IMR-90 (cell line): ENCODE measurements at regions not wholly inside any gene's neighbourhood (a gene's known extent, or its start where the extent isn't known, plus 50 kb on each side); places are given as distances from the start of the nearest gene placed in this dataset.

Experiments used
- ATAC-seq: fragments of 200-7000 bp; cut with Tn5 transposase; 2 replicates; pipeline ENCODE4 v1.9.1; 2020; ENCODE audit warnings: low read depth, mild to moderate bottlenecking, moderate library complexity
- BruUV-seq: library from RNA; stranded (reverse); fragments of 400-500 nt; replicated peaks from 2 replicates; lab custom pipeline; 2021; lab: Mats Ljungman, UMichigan
- CTCF ChIA-PET: fragments of 300-600 bp; formaldehyde crosslinking; extraction: SDS; loops from one replicate; lab custom pipeline; 2021; ENCODE audit warnings: antibody characterized with exemption; lab: Yijun Ruan, JAX
- POLR2A ChIA-PET: fragments of 300-600 bp; sonication (Branson Sonifier 250); formaldehyde crosslinking; loops from one replicate; lab custom pipeline; 2022; ENCODE audit warnings: antibody characterized with exemption; ENCODE audit not compliant: unreplicated experiment; lab: Charles Lee
- DNase-seq: peaks from one replicate; pipeline ENCODE4 v3.0.0; 2013
- H2AFZ ChIP-seq: replicated peaks from 2 replicates; pipeline ENCODE3; 2013; ENCODE audit warnings: low read length, mild to moderate bottlenecking; ENCODE audit not compliant: poor library complexity
- H2AK5ac ChIP-seq: 2 replicates; pipeline ENCODE4 v1.6.1; 2013; ENCODE audit warnings: low read depth, low read length, inconsistent platforms
- H2AK9ac ChIP-seq: replicated peaks from 2 replicates; pipeline ENCODE3; 2013; ENCODE audit warnings: mild to moderate bottlenecking, low read depth, low read length, moderate library complexity; ENCODE audit not compliant: poor library complexity
- H2BK120ac ChIP-seq: 2 replicates; pipeline ENCODE4 v1.6.1; 2013; ENCODE audit warnings: low read depth, low read length, inconsistent platforms
- H2BK15ac ChIP-seq: 3 replicates; pipeline ENCODE4 v1.6.1; 2013; ENCODE audit warnings: low read depth, low read length, inconsistent platforms
- H2BK20ac ChIP-seq: 2 replicates; pipeline ENCODE4 v1.6.1; 2013; ENCODE audit warnings: low read depth, mild to moderate bottlenecking, inconsistent platforms, low read length, moderate library complexity
- H2BK5ac ChIP-seq: 2 replicates; pipeline ENCODE4 v1.6.1; 2013; ENCODE audit warnings: mild to moderate bottlenecking, low read depth, low read length, inconsistent platforms; ENCODE audit not compliant: poor library complexity, severe bottlenecking
- H3K14ac ChIP-seq: replicated peaks from 2 replicates; pipeline ENCODE4 v1.6.1; 2013; ENCODE audit warnings: low read depth, low read length, inconsistent platforms
- H3K18ac ChIP-seq: 2 replicates; pipeline ENCODE4 v1.6.1; 2013; ENCODE audit warnings: low read depth, low read length, control low read depth
- H3K23ac ChIP-seq: 2 replicates; pipeline ENCODE4 v1.6.1; 2013; ENCODE audit warnings: low read depth, low read length, inconsistent platforms
- H3K27ac ChIP-seq: 2 replicates; pipeline ENCODE4 v1.5.1; 2013; ENCODE audit warnings: mild to moderate bottlenecking, control low read depth, low read length; ENCODE audit not compliant: insufficient read depth
- H3K27me3 ChIP-seq: 2 replicates; pipeline ENCODE4 v1.6.1; 2013; ENCODE audit warnings: low read length; ENCODE audit not compliant: control insufficient read depth, insufficient read depth
- H3K36me3 ChIP-seq: 2 replicates; pipeline ENCODE4 v1.6.1; 2013; ENCODE audit warnings: low read length, mixed read lengths; ENCODE audit not compliant: control insufficient read depth, insufficient read depth
- H3K4ac ChIP-seq: 2 replicates; pipeline ENCODE4 v1.6.1; 2013; ENCODE audit warnings: low read depth, low read length, inconsistent platforms
- H3K4me1 ChIP-seq: 2 replicates; pipeline ENCODE4 v1.6.1; 2013; ENCODE audit warnings: low read length, mixed read lengths; ENCODE audit not compliant: control insufficient read depth, insufficient read depth
- H3K4me2 ChIP-seq: 2 replicates; pipeline ENCODE4 v1.6.1; 2013; ENCODE audit warnings: low read depth, mild to moderate bottlenecking, control low read depth, low read length, moderate library complexity
- H3K4me3 ChIP-seq: 2 replicates; pipeline ENCODE4 v1.5.1; 2013; ENCODE audit warnings: low read depth, mild to moderate bottlenecking, control low read depth, low read length, moderate library complexity; ENCODE audit not compliant: insufficient read depth
- H3K56ac ChIP-seq: 2 replicates; pipeline ENCODE4 v1.6.1; 2013; ENCODE audit warnings: low read length, inconsistent platforms; ENCODE audit not compliant: insufficient read depth; ENCODE audit errors: extremely low read depth
- H3K79me1 ChIP-seq, 2 experiments: 2 replicates each; pipeline ENCODE4 v1.6.1; 2013; ENCODE audit warnings: low read length in 2 of 2, inconsistent platforms in 1 of 2, low read depth in 1 of 2
- H3K9ac ChIP-seq: 2 replicates; pipeline ENCODE4 v1.6.1; 2013; ENCODE audit warnings: low read depth, low read length, control low read depth
- H3K9me1 ChIP-seq: 2 replicates; pipeline ENCODE4 v1.6.1; 2013; ENCODE audit warnings: low read length, inconsistent platforms; ENCODE audit not compliant: insufficient read depth
- H3K9me3 ChIP-seq: 2 replicates; pipeline ENCODE4 v1.6.1; 2013; ENCODE audit warnings: low read length; ENCODE audit not compliant: control insufficient read depth, insufficient read depth
- H4K20me1 ChIP-seq: 2 replicates; pipeline ENCODE4 v1.6.1; 2013; ENCODE audit warnings: low read length, inconsistent platforms; ENCODE audit not compliant: insufficient read depth
- H4K5ac ChIP-seq: 2 replicates; pipeline ENCODE4 v1.6.1; 2013; ENCODE audit warnings: mild to moderate bottlenecking, low read depth, low read length, control low read depth
- H4K8ac ChIP-seq, 2 experiments: 2 replicates each; pipeline ENCODE4 v1.6.1; 2013; ENCODE audit warnings: low read depth in 2 of 2, low read length in 2 of 2, control low read depth in 1 of 2, inconsistent platforms in 1 of 2
- H4K91ac ChIP-seq: 2 replicates; pipeline ENCODE4 v1.6.1; 2013; ENCODE audit warnings: low read depth, low read length, inconsistent platforms; ENCODE audit not compliant: insufficient read depth
- BHLHE40 ChIP-seq: fragments of 150-350 bp; IDR thresholded peaks from 2 replicates; pipeline ENCODE4 v1.6.1; 2016; ENCODE audit warnings: mild to moderate bottlenecking, low read depth, low read length
- CEBPB ChIP-seq: IDR thresholded peaks from 2 replicates; pipeline ENCODE4 v1.6.1; 2012; ENCODE audit warnings: low read depth, low read length, improper control_type of control experiment
- CHD1 ChIP-seq: IDR thresholded peaks from 2 replicates; pipeline ENCODE4 v1.6.1; 2012; ENCODE audit warnings: low read depth, low read length, improper control_type of control experiment
- FOS ChIP-seq: fragments of 150-350 bp; IDR thresholded peaks from 2 replicates; pipeline ENCODE4 v1.6.1; 2016; ENCODE audit warnings: low read depth, low read length
- MAFK ChIP-seq: IDR thresholded peaks from 2 replicates; pipeline ENCODE4 v1.6.1; 2012; ENCODE audit warnings: low read depth, low read length, improper control_type of control experiment
- MAZ ChIP-seq: IDR thresholded peaks from 2 replicates; pipeline ENCODE4 v1.6.1; 2012; ENCODE audit warnings: low read depth, mild to moderate bottlenecking, low read length, improper control_type of control experiment, moderate library complexity, borderline replicate concordance
- MXI1 ChIP-seq: IDR thresholded peaks from 2 replicates; pipeline ENCODE4 v1.6.1; 2012; ENCODE audit warnings: low read depth, mild to moderate bottlenecking, low read length, moderate library complexity, borderline replicate concordance
- NFE2L2 ChIP-seq: fragments of 150-350 bp; IDR thresholded peaks from 2 replicates; pipeline ENCODE4 v1.6.1; 2016; ENCODE audit warnings: low read depth, mild to moderate bottlenecking, low read length
- POLR2A ChIP-seq: IDR thresholded peaks from 2 replicates; pipeline ENCODE4 v1.6.1; 2012; ENCODE audit warnings: mild to moderate bottlenecking, low read depth, low read length
- RAD21 ChIP-seq: IDR thresholded peaks from 2 replicates; pipeline ENCODE4 v1.6.1; 2012; ENCODE audit warnings: low read length, improper control_type of control experiment
- RCOR1 ChIP-seq: IDR thresholded peaks from 2 replicates; pipeline ENCODE4 v1.6.1; 2012; ENCODE audit warnings: mild to moderate bottlenecking, low read length, improper control_type of control experiment; ENCODE audit not compliant: insufficient replicate concordance
- RFX5 ChIP-seq: IDR thresholded peaks from 2 replicates; pipeline ENCODE4 v1.8.0; 2012; ENCODE audit warnings: low read depth, mild to moderate bottlenecking, low read length, moderate library complexity
- SMC3 ChIP-seq: fragments of 150-350 bp; IDR thresholded peaks from 2 replicates; pipeline ENCODE4 v1.6.1; 2016; ENCODE audit warnings: low read depth, mild to moderate bottlenecking, antibody characterized with exemption, low read length, moderate library complexity
- dilution Hi-C: fragments of 300-500 bp; cut with HindIII; formaldehyde crosslinking; loops from one replicate; pipeline ENCODE4 v1.14.3; 2018; ENCODE audit warnings: low sequenced_read_pairs; ENCODE audit not compliant: unreplicated experiment
- in situ Hi-C: fragments of 300-500 bp; cut with MboI; formaldehyde crosslinking; loops from 3 replicates; pipeline ENCODE4 v1.14.3; 2019; ENCODE audit warnings: low sequenced_read_pairs, inconsistent platforms, mixed read lengths
- intact Hi-C: fragments of 100-400 bp; cut with micrococcal nuclease; formaldehyde crosslinking; loops from 2 replicates; pipeline ENCODE4 v1.10.0; 2022
- TF ChIP-seq, protein P1 (sequence below): conservative IDR thresholded peaks from 2 replicates; pipeline ENCODE4 v1.5.1; 2012; ENCODE audit warnings: mild to moderate bottlenecking, low read depth, low read length, improper control_type of control experiment
- TF ChIP-seq, protein P2 (sequence below): fragments of 150-350 bp; IDR thresholded peaks from 2 replicates; pipeline ENCODE4 v1.6.1; 2017; ENCODE audit warnings: mild to moderate bottlenecking, antibody characterized with exemption, low read length, low read depth
- TF ChIP-seq, protein P3 (sequence below): fragments of 150-350 bp; IDR thresholded peaks from 2 replicates; pipeline ENCODE4 v1.6.1; 2016; ENCODE audit warnings: low read depth, mild to moderate bottlenecking, low read length, moderate library complexity, borderline replicate concordance

DNA sequence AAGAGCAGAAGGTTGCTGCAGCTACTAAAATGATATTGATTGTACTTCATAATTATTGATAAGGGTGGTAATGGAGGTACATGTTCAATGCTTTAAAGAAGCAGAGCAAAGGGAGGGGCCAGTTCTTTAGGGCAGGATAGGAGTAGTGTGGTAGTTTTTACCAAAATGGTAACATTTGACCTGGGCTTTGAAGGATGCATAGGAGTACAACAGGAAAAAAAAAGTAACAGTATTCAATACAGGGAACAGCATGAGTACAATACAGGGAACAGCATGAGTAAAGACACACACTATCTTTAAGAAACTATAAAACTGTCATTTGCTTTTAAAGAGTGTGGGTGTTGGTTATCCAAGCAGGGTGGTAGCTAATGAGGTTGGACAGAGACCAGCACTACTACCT is 215.0 kb upstream of the CRY1 start:
- POLR2A ChIA-PET, result no interaction called here
- no peak overlapping the region for H4K91ac ChIP-seq

More for the DNA sequence above, 215.0 kb upstream of the CRY1 start:
- H3K9me1 ChIP-seq, result no peaks in the 10 kb centered on the region
- H3K9ac ChIP-seq, result no peak overlapping the region
- no peak overlapping the region for H2BK20ac ChIP-seq
- no peak overlapping the region for H4K8ac ChIP-seq
- H2BK15ac ChIP-seq, result no peak overlapping the region
- no peak overlapping the region for H2AFZ ChIP-seq
- H3K4me2 ChIP-seq, result no peak overlapping the region
- H3K4me3 ChIP-seq, result no peak overlapping the region
- no peak overlapping the region for H3K14ac ChIP-seq
- H3K36me3 ChIP-seq, result no peaks in the 10 kb centered on the region
- no peak for ATAC-seq
- no peak overlapping the region for H3K23ac ChIP-seq
- H3K27ac ChIP-seq, result no peak overlapping the region
- intact Hi-C loops (no loop called here), dilution Hi-C loops (no loop called here), in situ Hi-C loops (no loop called here)
- H2BK5ac ChIP-seq, result no peak overlapping the region
- no peak overlapping the region for H2AK5ac ChIP-seq
- no peaks in the 10 kb centered on the region for H4K20me1 ChIP-seq
- H3K4me1 ChIP-seq, result no peaks in the 10 kb centered on the region
- H3K27me3 ChIP-seq, result peaks cover 32% of the 10 kb centered on the region
- H3K56ac ChIP-seq, result no peak overlapping the region
- no peak for TF ChIP-seq NFE2L2
- TF ChIP-seq, protein P1, sequence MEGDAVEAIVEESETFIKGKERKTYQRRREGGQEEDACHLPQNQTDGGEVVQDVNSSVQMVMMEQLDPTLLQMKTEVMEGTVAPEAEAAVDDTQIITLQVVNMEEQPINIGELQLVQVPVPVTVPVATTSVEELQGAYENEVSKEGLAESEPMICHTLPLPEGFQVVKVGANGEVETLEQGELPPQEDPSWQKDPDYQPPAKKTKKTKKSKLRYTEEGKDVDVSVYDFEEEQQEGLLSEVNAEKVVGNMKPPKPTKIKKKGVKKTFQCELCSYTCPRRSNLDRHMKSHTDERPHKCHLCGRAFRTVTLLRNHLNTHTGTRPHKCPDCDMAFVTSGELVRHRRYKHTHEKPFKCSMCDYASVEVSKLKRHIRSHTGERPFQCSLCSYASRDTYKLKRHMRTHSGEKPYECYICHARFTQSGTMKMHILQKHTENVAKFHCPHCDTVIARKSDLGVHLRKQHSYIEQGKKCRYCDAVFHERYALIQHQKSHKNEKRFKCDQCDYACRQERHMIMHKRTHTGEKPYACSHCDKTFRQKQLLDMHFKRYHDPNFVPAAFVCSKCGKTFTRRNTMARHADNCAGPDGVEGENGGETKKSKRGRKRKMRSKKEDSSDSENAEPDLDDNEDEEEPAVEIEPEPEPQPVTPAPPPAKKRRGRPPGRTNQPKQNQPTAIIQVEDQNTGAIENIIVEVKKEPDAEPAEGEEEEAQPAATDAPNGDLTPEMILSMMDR, result no peak
- no peak for TF ChIP-seq MXI1
- TF ChIP-seq BHLHE40, result no peak
- no peak for TF ChIP-seq CEBPB
- no peak for TF ChIP-seq SMC3
- TF ChIP-seq RFX5, result no peak
- no peak for TF ChIP-seq CHD1
- no peak for TF ChIP-seq MAZ
- no peak for TF ChIP-seq MAFK
- TF ChIP-seq, protein P2, sequence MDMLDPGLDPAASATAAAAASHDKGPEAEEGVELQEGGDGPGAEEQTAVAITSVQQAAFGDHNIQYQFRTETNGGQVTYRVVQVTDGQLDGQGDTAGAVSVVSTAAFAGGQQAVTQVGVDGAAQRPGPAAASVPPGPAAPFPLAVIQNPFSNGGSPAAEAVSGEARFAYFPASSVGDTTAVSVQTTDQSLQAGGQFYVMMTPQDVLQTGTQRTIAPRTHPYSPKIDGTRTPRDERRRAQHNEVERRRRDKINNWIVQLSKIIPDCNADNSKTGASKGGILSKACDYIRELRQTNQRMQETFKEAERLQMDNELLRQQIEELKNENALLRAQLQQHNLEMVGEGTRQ, result no peak
- TF ChIP-seq, protein P3, sequence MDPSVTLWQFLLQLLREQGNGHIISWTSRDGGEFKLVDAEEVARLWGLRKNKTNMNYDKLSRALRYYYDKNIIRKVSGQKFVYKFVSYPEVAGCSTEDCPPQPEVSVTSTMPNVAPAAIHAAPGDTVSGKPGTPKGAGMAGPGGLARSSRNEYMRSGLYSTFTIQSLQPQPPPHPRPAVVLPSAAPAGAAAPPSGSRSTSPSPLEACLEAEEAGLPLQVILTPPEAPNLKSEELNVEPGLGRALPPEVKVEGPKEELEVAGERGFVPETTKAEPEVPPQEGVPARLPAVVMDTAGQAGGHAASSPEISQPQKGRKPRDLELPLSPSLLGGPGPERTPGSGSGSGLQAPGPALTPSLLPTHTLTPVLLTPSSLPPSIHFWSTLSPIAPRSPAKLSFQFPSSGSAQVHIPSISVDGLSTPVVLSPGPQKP, result no peak
- no peak for TF ChIP-seq RCOR1
- no peak for TF ChIP-seq FOS
- no peak for TF ChIP-seq POLR2A
- no peak for TF ChIP-seq RAD21
- no peak overlapping the region for H4K5ac ChIP-seq
- no peak overlapping the region for H3K4ac ChIP-seq
- H3K18ac ChIP-seq, result no peak overlapping the region
- DNase-seq, result no peak
- no TSS peak for BruUV-seq
- CTCF ChIA-PET, result no interaction called here
- H3K9me3 ChIP-seq, result no peaks in the 10 kb centered on the region
- H2AK9ac ChIP-seq, result no peak overlapping the region
- H2BK120ac ChIP-seq, result no peak overlapping the region
- no peaks in the 10 kb centered on the region for H3K79me1 ChIP-seq
